Skin of body (tissue), 1 donor: ENCODE measurements at regions not wholly inside any gene's neighbourhood (a gene's known extent, or its start where the extent isn't known, plus 50 kb on each side); places are given as distances from the start of the nearest gene placed in this dataset.
"Not testable (repeated sequence)": the region's sequence is repeated elsewhere in the genome, so short reads cannot be mapped to it uniquely, and the experiment has no call there.

Experiments used
- DNase-seq: peaks from one replicate; lab custom pipeline; 2025; lab: John Stamatoyannopoulos, UW

DNA sequence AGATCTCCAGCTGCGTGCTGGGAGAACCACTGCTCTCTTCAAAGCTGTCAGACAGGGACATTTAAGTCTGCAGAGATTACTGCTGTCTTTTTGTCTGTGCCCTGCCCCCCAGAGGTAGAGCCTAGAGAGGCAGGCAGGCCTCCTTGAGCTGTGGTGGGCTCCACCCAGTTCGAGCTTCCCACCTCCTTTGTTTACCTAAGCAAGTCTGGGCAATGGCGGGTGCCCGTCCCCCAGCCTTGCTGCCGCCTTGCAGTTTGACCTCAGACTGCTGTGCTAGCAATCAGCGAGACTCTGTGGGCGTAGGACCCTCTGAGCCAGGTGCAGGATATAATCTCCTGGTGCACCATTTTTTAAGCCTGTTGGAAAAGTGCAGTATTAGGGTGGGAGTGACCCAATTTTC lies 128.6 kb downstream of the ACTR3 start:
- not testable (repeated sequence) for DNase-seq

DNA sequence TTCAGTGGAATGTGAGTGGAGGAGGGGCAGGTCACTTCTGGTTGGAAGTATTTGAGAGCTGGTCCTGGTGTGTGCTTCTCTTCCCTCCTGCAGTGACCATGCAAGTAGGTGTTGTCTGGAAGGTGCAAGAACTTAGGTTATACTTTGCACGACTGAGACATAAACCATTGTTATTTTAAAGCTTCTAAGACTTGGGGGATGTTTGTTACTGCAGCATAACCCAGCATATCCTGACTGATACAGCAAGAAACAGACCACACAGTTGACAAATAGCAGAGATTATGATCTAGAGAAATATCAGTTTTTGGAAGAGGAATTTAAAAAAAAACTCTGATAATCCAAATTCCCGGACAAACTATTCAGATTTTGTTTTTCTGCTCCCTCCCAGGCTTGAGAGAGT lies 130.8 kb downstream of the ACTR3 start:
- DNase-seq, result no peak

DNA sequence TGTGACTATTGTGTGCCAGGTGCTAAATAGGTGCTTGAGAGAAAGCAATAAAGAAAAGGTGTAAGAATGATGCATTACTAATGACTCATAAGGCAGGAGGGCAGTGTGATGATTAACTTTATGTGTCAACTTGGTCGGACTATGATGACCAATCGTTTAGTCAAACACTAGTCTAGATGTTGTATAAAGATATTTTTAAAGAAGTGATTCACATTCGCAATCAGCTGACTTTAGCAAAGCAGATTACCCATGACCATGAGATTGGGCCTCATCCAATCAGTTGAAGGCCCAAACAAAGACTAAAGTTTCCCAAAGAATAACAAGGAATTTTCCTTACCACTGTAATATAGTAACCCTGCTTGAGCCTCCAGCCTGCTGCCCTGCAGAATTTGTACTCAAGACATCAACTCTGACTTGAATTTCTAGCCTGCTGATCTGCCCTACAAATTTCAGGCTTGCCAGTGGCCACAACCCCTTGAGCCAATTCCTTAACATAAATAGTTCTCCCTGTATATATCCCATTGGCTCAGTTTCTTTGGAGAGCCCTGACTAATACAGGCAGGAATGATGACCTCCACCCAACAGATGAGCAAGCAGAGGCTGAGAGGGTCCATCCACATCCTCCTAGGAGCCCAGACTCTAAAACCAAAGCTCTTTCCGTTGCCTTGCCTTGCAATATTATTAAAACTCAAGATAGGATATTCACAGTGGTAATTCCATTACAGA lies 132.6 kb downstream of the ACTR3 start:
- no peak for DNase-seq

DNA sequence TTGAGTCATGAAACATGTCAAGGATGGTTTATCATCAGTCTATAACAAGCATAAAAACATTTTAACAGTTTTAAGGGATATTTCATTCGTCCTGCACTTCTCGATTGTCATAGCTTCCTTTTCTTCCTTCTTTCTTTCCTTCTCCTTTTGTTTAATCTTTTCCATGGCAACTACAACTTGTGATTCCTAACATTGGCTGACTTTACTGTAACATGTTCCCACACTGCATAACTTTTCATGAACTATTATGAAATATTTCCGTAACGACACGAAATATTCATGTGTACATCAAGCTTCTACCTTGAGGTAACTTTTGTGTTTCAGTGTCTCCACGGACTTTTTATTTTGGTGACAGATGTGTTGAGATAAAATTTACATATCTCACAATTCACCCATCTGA lies 134.4 kb downstream of the ACTR3 start:
- no peak for DNase-seq

DNA sequence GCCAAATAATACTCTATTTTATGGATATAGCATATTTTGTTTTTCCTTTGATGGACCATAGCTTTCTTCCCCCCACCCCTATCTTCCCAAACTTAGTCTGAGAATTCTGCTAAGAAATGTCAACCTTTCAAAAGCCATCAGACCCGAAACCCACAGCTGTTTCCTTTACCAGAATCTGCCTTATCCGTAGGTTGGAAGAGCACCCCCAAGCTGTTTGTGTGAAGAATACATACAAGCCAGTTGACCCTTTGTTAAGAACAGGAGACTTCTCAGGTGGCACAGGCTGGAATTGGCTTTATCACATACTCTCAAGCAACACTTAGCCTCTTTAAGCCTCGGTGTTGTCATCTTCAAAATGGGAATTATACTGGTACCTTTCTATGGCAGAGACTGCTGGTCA lies 135.1 kb downstream of the ACTR3 start:
- DNase-seq, result no peak

DNA sequence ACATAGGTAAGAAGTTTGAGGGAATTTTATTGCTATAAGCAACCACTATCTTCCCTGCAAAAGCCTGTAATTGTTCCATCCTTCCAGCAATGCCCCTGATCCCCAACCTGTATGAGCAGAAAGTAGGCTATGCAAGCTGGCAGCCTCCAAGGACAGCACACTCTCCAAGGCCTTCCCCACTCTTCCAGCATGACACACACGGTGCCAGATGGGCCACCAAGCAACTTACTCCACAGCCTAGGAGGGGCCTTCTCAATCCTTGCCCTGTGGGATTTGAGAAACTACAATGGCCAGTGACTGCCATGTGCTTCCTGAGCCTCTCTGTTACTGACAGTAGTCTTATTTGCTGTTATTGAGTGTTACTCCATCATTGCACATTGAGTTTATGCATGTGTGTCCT lies 137.5 kb downstream of the ACTR3 start:
- no peak for DNase-seq

DNA sequence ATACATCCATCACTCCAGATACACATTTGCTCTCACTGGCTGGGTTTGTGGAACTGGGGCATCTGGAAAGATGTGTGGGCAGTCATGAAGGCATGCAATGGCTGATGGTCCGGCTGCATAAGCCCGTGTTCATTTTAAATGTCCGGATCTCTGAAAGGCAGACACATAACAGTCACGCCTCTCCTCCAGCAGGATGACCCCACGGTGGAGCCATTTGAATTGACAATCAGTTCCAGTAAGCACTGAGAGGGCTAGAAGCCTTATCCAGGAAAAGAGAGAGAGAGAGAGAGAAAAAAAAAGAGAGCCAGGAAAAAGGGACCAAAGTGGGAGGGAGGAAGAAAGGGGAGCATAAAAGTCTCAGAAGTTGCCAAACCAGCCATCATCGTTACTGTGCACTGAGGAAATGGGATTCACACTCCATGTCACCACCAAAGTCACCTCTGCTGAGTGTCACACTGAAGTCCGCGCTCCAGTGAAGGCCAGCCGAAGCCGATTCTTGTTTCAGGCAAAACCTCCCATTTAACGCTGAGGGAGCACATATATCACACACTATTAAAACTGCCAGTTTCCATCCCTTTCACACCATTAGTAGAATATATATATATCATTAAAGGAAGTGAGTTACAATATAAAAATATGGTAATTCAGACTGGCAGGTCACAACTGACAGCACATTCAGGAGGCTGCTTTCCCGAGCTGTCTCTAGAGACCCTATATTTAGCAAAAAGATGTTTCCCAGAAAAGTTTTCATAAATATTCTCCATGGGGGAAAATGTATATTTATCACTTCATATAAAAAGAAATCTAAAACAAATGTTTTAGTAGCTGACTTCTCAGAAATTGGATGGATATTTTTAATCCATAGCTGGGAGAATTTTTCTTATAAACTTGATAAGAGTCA lies 142.0 kb downstream of the ACTR3 start:
- peak; percentile 22 for DNase-seq

DNA sequence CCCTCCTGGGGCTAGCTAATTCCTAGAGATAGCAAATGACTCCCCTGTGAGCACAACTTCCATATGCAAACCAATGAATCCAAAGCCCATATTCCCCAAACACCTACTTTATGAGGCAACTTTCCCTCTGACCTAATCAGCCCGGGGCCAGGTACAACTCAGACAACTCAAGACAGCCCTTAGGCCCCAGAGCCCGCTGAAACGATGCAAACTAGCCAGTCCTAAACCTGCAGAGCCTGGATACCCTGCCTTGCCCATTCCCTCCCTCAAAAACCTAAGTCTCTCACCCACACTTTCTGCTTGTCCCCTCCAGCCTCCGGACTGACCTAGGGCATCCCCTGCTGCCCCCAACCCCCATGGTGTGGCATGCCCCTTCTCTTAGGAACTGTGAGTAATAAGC lies 142.8 kb downstream of the ACTR3 start:
- DNase-seq, result no peak

DNA sequence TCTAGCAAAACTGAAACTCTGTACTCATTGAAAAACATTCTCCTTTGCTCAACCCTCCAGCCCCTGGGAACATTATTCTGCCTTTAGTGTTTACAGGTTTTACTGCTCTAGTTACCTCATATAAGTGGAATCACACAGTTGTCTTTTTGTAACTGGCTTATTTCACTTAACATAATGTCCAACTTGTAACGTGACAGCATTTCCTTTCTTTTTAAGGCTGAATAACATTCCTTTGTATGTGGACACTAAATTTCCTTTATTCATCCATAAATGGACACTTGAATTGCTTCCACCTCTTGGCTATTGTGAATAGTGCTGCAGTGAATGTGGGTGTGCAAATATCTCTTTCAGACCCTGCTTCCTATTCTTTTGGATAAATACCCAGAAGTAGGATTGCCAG lies 144.9 kb downstream of the ACTR3 start:
- DNase-seq, result peak; percentile 13

DNA sequence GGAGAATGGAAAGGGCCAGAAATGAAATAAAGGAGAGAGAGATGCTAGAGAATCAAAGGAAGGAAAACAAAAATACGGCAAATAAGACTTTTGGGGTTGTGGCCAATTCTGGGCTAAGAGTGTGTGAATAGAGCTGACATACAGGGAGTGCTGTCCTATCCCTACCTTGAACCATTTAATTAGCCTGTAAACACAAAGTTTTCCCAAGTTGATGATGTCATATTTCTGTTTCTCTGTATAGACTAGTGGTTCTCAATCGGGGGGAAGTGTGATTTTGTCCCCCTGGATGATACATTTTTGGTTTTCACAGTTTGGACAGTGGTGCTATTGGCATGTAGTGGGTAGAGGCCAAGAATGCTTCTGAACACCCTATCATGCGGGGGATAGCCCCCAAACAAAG lies 148.8 kb downstream of the ACTR3 start:
- DNase-seq, result no peak

DNA sequence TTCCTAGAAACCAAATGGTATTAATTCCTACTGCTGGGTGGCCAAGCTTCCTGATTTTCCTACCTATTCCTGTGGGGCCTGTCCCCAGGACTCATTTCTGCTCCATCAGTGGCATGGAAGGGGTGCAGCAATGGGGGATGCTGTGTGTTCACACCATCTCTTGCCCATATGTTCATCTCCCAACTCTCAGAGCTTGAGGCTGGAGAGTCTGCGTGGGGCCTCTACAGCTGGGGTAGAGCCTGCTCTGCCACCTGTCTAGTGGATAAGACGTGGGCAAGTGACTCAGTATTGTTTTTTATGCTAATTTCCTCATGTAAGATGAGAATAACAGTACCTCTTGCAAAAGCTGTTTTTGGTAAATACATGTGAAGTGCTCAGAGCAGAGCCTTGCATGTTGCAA lies 149.8 kb downstream of the ACTR3 start:
- no peak for DNase-seq

DNA sequence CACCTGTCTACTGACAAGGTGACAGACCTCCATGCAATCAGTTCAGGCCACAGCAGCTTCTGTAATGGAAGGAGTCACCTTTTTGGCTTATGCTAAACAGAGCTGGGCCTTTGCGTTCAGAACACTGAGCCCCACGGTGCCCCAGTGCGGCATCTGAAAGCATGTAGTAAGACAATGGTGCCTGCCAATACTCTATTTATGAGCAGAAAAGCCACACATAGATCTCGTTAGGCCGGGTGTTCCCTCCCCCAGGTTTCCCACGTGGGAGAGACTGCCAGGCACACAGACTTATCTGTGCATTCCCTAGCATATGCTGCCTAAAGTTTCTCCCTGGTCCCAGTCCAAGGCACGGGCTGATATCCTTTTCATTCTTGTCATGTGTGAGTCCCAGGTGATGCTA lies 150.9 kb downstream of the ACTR3 start:
- no peak for DNase-seq

DNA sequence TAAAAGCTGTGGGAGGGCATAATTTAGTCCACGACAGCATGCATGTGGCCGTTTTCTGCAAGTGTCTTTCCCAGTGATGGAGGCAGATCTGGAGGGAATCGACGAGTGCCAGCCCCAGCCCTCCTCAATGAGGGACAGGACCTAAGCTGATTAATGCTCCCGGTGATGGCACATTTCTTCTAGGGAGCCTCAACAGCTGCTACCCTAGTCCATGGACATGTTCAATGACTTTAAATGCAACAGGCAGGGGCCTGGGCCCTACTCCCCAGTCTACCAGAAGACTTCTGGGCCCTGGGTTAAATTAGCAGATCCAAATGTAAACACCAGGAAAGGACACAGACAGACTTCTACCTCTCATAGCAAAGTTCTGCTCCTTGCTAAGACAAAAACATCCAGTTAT lies 155.1 kb downstream of the ACTR3 start:
- DNase-seq, result no peak

DNA sequence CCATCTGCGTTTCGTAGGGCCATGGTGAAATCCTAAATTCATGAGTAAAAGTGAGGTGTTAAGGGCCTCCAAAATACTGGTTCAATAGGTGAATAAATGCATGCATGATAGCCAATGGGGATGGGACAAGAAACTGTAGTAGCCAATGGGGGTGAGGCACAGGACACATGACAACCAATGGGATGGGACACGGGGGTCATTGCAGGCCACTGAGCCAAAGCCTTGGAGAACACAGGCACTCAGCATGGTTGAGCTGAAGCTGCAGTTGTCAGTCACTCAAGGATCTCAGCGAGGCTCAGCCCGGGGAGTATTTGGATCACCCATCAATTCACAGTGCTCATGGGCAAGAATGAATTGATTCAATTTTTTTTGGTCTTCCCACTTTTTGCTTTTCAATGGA lies 156.5 kb downstream of the ACTR3 start:
- no peak for DNase-seq

DNA sequence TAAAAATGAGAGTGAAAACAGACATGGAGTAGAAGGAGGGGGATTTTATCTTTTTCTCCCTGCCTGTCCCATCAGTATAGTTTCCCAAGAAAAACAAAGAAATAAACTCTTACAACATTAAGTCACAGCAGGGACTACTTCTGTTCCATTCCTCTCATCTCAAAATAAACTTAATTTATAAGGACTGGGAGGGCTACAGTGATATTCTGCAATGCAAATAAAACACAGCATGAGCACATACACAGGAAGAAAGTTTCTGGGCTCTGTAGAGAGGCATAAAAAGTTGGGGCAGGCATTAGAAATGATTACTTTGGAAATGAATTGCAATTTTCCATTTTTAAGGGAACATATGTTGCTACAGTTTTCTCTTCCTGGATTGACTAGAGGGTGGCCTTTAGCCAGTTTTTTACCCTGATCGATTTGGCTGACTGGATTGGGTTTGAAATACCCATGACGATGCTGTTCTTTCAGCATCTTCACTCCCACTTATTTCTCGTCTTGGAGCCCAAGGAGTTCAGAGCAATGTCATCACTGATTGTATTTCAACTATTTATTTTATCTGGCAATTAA lies 157.1 kb downstream of the ACTR3 start:
- no peak for DNase-seq

DNA sequence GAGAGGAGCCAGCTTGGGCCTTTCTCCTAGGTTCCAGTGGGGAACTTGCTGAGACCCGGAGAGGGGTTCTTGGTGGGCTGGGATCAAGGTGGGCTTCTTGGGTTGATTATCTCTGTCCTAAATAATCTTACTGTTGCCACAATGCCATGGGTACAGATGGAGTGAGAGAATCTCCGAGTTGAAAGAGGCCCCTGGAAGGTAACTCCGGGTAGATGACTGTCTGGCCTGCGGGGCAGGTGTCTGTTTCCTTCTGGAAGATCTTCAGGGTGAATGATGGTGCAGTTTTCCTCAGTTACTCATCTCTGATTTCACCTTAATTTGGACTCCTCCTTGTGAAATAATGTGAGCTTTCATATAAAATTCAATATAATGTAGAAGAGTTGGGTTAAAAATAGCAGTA lies 159.4 kb downstream of the ACTR3 start:
- no peak for DNase-seq

DNA sequence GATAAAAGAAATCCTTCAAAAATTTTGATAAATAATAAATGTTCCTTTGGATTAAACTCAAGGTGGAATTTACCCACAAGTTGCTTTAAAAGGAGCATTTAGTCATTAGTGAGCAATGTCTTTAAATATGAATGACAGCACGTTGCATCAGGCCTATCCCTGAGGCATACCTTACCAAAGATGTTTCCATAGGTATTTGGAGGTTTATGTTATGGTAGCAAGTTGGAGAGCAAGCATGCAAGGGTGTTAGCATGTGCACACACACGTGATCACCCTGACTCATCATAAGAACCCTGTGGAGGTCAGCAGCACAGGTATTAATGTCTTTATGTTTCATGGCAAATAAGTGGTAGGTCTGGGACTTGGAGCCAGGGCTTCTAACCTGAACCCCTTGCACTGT lies 159.9 kb downstream of the ACTR3 start:
- DNase-seq, result no peak

DNA sequence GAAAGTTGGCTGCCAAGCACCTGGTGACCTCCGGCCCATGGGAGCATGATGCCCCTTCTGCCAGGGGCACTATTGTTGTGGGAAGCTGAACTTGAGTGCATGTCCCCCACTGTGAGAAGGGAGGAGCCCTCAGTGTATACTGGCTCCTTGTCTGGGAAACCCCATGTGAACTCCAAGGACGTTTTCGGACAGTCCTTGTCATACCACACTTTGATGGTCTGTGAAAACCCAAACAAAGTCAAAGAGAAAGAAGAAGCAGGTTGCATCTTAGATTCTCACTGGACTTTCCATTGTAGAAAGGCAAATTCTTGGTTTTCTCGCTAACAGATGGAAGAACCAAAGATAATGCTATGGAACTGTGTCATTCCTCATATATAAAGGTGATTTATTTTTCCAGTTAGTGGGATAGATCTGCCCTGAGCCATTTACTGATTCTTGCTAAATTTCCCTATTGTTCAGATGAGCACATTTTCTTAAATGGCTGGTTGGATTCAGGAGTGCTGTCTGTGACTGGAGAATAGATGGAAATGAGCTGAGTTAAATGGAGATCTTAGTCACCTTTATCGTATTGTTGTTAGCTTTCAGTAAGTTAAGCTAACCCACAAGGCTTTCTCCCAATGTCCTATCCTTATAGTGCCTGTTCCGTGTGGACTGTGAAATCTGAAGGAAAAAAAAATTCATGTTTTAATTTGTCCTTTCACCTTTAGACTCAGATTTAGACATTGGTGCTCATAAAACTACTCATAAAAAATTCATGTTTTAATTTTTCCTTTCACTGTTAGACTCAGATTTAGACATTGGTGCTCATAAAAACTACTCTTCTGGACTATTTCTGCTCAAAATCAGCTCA lies 166.6 kb downstream of the ACTR3 start:
- no peak for DNase-seq

DNA sequence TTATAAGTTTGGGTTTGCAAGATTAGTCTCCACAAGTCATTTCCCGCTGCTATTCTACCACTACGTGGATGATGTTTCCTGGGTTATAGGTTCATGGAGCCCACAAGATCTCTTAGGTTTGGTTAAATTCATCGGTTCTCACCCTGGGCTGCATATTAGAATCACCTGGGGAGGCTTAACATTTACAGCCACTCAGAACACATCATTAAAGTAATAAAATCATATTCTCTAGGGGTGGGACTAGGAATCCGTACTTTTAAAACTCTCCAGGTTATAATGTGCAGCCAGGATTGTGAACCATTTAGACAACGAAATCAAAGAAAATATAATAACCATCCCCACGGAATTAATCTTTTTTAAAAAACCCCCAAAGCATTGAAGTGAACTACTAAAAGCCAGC lies 167.7 kb downstream of the ACTR3 start:
- DNase-seq, result no peak

DNA sequence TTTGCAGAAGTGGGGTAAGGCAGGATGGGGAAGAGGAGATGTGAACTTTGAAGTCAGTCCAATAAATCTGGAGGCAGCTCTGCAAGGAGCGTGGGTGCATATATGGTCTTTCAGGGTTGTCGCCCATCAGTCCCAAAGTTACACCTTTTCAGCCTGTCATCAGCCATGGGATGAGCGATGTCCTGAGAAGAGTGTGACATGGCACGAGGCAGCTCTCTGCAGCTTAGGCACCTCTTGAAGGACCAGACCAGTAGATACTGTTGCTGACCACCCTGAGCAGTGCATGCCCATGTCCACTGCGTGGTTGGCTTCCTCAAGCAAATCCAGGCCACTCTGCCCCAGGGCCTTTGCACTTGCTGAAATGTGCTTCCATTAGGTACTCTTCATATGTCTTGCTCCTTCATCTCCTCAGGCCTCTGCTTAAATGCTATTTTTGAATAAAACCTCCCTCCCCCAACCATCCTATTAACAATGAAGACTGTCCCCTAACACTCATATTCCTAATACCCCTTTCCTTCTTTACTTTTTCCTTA lies 171.7 kb downstream of the ACTR3 start:
- DNase-seq, result no peak

DNA sequence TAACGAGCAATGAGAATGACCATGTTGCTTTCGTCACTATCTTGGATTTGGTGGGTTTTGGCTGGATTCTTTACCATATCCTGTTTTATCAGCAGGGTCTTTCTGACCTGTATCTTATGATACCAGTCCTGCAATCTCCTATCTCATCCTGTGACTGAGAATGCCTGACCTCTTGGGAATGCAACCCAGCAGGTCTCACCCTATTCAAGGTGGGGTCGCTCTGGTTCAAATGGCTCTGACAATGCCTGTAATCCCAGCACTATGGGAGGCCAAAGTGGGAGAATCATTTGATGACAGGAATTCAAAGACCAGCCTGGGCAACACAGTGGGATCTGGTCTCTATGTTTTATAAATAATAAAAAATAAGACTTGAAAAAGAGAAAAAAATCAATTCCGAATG lies 173.5 kb downstream of the ACTR3 start:
- DNase-seq, result no peak
